ENCODE measurements at regions not wholly inside any gene's neighbourhood (a gene's known extent, or its start where the extent isn't known, plus 50 kb on each side); places are given as distances from the start of the nearest gene placed in this dataset.

DNA sequence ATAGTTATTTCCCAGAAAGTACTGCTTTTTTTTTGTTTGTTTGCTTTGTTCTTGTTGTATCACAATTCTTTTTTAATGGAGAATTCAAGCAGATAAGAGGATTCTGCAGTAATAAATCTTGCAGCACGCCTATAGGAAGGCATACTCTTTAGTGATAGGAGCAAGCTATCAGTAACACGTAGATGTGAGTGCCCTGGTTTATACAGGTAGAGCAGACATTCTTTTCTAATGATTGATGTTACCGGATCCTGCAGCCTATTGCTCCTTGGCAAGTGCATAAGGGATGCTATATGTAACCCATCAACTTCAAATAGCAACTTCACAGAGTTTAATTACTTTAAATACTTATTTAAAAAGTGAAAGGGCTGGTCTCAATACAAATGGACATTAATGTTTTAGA is 834.2 kb upstream of the GCFC2 start:
- TF ChIP-seq, protein P1, sequence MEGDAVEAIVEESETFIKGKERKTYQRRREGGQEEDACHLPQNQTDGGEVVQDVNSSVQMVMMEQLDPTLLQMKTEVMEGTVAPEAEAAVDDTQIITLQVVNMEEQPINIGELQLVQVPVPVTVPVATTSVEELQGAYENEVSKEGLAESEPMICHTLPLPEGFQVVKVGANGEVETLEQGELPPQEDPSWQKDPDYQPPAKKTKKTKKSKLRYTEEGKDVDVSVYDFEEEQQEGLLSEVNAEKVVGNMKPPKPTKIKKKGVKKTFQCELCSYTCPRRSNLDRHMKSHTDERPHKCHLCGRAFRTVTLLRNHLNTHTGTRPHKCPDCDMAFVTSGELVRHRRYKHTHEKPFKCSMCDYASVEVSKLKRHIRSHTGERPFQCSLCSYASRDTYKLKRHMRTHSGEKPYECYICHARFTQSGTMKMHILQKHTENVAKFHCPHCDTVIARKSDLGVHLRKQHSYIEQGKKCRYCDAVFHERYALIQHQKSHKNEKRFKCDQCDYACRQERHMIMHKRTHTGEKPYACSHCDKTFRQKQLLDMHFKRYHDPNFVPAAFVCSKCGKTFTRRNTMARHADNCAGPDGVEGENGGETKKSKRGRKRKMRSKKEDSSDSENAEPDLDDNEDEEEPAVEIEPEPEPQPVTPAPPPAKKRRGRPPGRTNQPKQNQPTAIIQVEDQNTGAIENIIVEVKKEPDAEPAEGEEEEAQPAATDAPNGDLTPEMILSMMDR (IDR thresholded peaks at IDR 0.05 in 4 of 5, conservative IDR thresholded peaks at IDR 0.05 in 1 of 5): no peak
- TF ChIP-seq POLR2A (IDR thresholded peaks at IDR 0.05): no peak
- intact Hi-C loops (cut with DNase I; ENCODE audit: low total_unique reads) (no loop called here), in situ Hi-C loops (cut with MboI; ENCODE audit: low sequenced_read_pairs in 4 of 4) (no loop called here)
- Histone ChIP-seq H3K36me3 (no peaks in the 10 kb centered on the region), H3K27ac (no peak overlapping the region), H3K4me1 (no peaks in the 10 kb centered on the region), H3K9me3 (no peaks in the 10 kb centered on the region), H3K27me3 (no peaks in the 10 kb centered on the region), H3K4me3 (no peak overlapping the region)
- DNase-seq (no peak), ATAC-seq (no peak)

DNA sequence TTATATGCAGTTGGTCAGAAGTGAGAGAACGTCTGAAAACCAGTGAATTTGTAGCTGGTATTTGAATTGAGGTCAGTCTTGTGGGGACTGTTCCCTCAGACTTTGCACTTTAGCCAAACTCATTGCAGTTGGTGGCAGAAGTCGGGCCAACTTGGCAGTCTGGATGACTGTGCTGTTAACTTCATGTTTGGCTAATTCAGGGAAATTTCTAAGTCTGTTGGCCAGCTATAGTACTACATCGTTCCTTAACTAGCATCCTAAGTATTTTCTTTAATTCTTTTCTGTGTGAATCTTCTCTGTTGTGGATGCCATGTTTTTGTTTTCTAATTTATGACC is 806.8 kb upstream of the GCFC2 start:
- no peak for TF ChIP-seq POLR2A (IDR thresholded peaks at IDR 0.05)
- TF ChIP-seq, protein P1 (IDR thresholded peaks at IDR 0.05 in 4 of 5, conservative IDR thresholded peaks at IDR 0.05 in 1 of 5): no peak
- intact Hi-C loops (cut with DNase I; ENCODE audit: low total_unique reads) (no loop called here), in situ Hi-C loops (cut with MboI; ENCODE audit: low sequenced_read_pairs in 4 of 4) (no loop called here)
- H3K4me3 ChIP-seq: no peak overlapping the region
- no peak overlapping the region for H3K27ac ChIP-seq
- no peaks in the 10 kb centered on the region for H3K9me3 ChIP-seq
- H3K36me3 ChIP-seq: no peaks in the 10 kb centered on the region
- DNase-seq (no peak), ATAC-seq (no peak)
- no peaks in the 10 kb centered on the region for H3K27me3 ChIP-seq
- H3K4me1 ChIP-seq: no peaks in the 10 kb centered on the region

DNA sequence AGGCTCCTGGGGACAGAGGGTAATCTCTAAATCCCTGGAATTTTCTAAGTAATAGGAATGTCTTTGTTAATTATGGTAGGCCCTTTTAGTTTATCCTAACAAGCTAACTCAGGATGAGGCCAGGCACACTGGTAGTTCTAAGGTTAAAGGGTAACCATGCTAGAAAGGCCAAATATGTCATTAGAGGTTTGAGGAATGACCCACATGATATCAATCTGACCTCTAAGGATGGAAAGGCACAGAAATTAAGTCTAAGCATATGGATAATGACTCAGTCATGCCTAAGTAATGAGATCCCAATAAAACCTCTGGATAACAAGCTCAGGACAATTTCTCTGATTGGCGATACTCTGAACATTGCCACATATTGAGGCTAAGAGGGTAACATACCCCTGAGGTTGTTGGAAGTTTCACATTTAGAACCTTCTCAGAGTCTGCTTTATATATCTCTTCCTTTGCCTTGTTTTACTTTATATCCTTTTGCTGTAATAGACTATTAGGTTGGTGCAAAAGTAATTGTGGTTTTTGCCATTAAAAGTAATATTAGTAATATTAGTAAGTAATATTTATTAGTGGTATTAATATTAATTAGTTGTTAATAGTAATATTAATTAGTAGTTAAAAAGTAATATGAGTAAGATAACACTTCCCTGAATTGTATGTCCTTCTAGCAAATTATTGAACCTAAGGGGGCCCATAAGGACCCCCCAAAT is 806.3 kb upstream of the GCFC2 start:
- Histone ChIP-seq H3K36me3 (no peaks in the 10 kb centered on the region), H3K9me3 (no peaks in the 10 kb centered on the region), H3K4me3 (no peak overlapping the region), H3K4me1 (no peaks in the 10 kb centered on the region), H3K27ac (no peak overlapping the region), H3K27me3 (no peaks in the 10 kb centered on the region)
- intact Hi-C loops (cut with DNase I; ENCODE audit: low total_unique reads) (no loop called here), in situ Hi-C loops (cut with MboI; ENCODE audit: low sequenced_read_pairs in 4 of 4) (no loop called here)
- DNase-seq (no peak), ATAC-seq (no peak)
- TF ChIP-seq, protein P1 (IDR thresholded peaks at IDR 0.05 in 4 of 5, conservative IDR thresholded peaks at IDR 0.05 in 1 of 5): no peak
- no peak for TF ChIP-seq POLR2A (IDR thresholded peaks at IDR 0.05)

DNA sequence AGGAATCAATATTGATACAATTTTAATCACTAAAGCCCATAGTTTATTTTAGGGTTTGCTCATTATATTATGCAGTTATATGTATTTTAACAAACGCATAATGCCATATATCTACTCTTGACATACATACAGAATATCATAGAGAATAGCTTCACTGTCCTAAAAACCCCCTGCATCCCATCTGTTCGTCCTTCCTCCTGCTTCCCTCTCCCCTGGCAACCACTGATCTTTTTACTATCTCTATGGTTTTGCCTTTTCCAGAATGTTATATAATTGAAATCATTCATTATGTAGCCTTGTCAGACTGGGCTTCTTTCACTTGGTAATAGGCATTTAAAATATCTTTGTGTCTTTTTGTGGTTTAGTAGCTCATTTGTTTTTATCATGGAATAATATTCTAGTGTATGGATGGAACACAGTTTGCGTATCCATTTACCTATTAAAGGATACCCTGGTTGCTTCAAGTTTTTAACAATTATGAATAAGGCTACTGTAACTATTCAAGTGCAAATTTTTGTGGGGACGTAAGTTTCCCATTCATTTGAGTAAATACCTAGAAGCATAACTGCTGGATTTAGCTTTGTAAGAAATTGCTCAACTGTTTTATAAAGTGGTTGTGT is 801.6 kb upstream of the GCFC2 start:
- no peak overlapping the region for H3K27ac ChIP-seq
- no peaks in the 10 kb centered on the region for H3K36me3 ChIP-seq
- TF ChIP-seq, protein P1 (IDR thresholded peaks at IDR 0.05 in 4 of 5, conservative IDR thresholded peaks at IDR 0.05 in 1 of 5): no peak
- TF ChIP-seq POLR2A (IDR thresholded peaks at IDR 0.05): no peak
- in situ Hi-C loops (cut with MboI; ENCODE audit: low sequenced_read_pairs in 4 of 4) (no loop called here), intact Hi-C loops (cut with DNase I; ENCODE audit: low total_unique reads) (no loop called here)
- no peak overlapping the region for H3K4me3 ChIP-seq
- no peaks in the 10 kb centered on the region for H3K4me1 ChIP-seq
- H3K27me3 ChIP-seq: no peaks in the 10 kb centered on the region
- DNase-seq (no peak), ATAC-seq (no peak)
- H3K9me3 ChIP-seq: no peaks in the 10 kb centered on the region
